ENCODE measurements at regions not wholly inside any gene's neighbourhood (a gene's known extent, or its start where the extent isn't known, plus 50 kb on each side); places are given as distances from the start of the nearest gene placed in this dataset.

GRCh38 chr17:71157297-71157696 is 963.5 kb upstream of the SOX9 start:
- no peaks in the 10 kb centered on the region for H3K4me1 ChIP-seq (ENCODE audit: insufficient read depth)
- intact Hi-C loops (cut with DNase I) = no loop called here
- 58 to 72% (median 67%) methylated on average over 2 of the region's 2 CpGs for WGBS, 3 donors
- H3K9me3 ChIP-seq = no peaks in the 10 kb centered on the region
- H3K36me3 ChIP-seq = no peaks in the 10 kb centered on the region
- H3K27me3 ChIP-seq = no peaks in the 10 kb centered on the region
- H3K4me3 ChIP-seq = no peak overlapping the region
- no peak for DNase-seq
- H3K27ac ChIP-seq = no peak overlapping the region
- TF ChIP-seq, protein P1, sequence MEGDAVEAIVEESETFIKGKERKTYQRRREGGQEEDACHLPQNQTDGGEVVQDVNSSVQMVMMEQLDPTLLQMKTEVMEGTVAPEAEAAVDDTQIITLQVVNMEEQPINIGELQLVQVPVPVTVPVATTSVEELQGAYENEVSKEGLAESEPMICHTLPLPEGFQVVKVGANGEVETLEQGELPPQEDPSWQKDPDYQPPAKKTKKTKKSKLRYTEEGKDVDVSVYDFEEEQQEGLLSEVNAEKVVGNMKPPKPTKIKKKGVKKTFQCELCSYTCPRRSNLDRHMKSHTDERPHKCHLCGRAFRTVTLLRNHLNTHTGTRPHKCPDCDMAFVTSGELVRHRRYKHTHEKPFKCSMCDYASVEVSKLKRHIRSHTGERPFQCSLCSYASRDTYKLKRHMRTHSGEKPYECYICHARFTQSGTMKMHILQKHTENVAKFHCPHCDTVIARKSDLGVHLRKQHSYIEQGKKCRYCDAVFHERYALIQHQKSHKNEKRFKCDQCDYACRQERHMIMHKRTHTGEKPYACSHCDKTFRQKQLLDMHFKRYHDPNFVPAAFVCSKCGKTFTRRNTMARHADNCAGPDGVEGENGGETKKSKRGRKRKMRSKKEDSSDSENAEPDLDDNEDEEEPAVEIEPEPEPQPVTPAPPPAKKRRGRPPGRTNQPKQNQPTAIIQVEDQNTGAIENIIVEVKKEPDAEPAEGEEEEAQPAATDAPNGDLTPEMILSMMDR (IDR thresholded peaks at IDR 0.05) = no peak
- no peak for TF ChIP-seq POLR2A (IDR thresholded peaks at IDR 0.05)
- no peak for TF ChIP-seq EP300 (IDR thresholded peaks at IDR 0.05)

DNA sequence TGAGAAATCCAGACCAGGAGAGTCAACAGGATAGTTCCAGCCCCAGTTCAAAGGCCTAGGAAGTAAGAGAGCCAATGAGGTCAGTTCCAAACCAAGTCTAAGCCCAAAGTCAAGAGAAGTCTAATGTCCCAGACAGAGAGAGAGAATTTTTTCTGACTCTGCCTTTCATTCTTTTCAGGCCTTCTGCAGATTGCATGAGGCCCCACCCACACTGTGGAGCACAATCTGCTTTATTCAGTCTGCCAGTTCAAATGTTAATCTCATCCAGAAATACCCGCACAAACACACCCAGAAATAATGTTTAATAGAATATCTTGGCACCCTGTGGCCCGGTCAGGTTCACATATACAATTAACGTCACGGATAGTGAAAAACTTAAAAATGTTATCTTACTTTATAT is 962.4 kb upstream of the SOX9 start:
- H3K4me1 ChIP-seq (ENCODE audit: insufficient read depth) = no peaks in the 10 kb centered on the region
- no peak overlapping the region for H3K27ac ChIP-seq
- H3K36me3 ChIP-seq = no peaks in the 10 kb centered on the region
- H3K9me3 ChIP-seq = no peaks in the 10 kb centered on the region
- 59 to 91% (median 81%) methylated on average over 4 of the region's 4 CpGs for WGBS, 3 donors
- intact Hi-C loops (cut with DNase I) = no loop called here
- no peak for DNase-seq
- H3K27me3 ChIP-seq = no peaks in the 10 kb centered on the region
- TF ChIP-seq EP300 (IDR thresholded peaks at IDR 0.05) (no peak), POLR2A (IDR thresholded peaks at IDR 0.05) (no peak)
- TF ChIP-seq, protein P1 (IDR thresholded peaks at IDR 0.05) = no peak
- no peak overlapping the region for H3K4me3 ChIP-seq

- no peaks in the 10 kb centered on the region for H3K9me3 ChIP-seq
Measured at GRCh38 chr17:71163121-71163812, 957.6 kb upstream of the SOX9 start.

GRCh38 chr17:71163813-71164122 is 957.1 kb upstream of the SOX9 start:
- TF ChIP-seq POLR2A (IDR thresholded peaks at IDR 0.05) (no peak), EP300 (IDR thresholded peaks at IDR 0.05) (no peak)
- TF ChIP-seq, protein P1 (IDR thresholded peaks at IDR 0.05) = no peak
- intact Hi-C loops (cut with DNase I) = no loop called here
- Histone ChIP-seq H3K36me3 (no peaks in the 10 kb centered on the region), H3K9me3 (no peaks in the 10 kb centered on the region), H3K4me1 (ENCODE audit: insufficient read depth) (no peaks in the 10 kb centered on the region), H3K27me3 (peaks cover 4% of the 10 kb centered on the region), H3K4me3 (no peak overlapping the region), H3K27ac (no peak overlapping the region)
- DNase-seq = no peak
- WGBS, 3 donors = 41 to 68% (median 55%) methylated on average over 8 of the region's 8 CpGs

More at GRCh38 chr17:71163121-71163812, 957.6 kb upstream of the SOX9 start:
- TF ChIP-seq POLR2A (IDR thresholded peaks at IDR 0.05) (no peak), EP300 (IDR thresholded peaks at IDR 0.05) (no peak)
- TF ChIP-seq, protein P1 (IDR thresholded peaks at IDR 0.05) = no peak
- H3K27me3 ChIP-seq = peaks cover 4% of the 10 kb centered on the region
- H3K4me3 ChIP-seq = no peak overlapping the region
- H3K36me3 ChIP-seq = no peaks in the 10 kb centered on the region
- H3K27ac ChIP-seq = no peak overlapping the region
- intact Hi-C loops (cut with DNase I) = no loop called here
- DNase-seq = no peak
- 33 to 57% (median 38%) methylated on average over 6 of the region's 6 CpGs for WGBS, 3 donors
- no peaks in the 10 kb centered on the region for H3K4me1 ChIP-seq (ENCODE audit: insufficient read depth)

Measured in ovary (tissue), 7 donors.